ENCODE measurements at regions not wholly inside any gene's neighbourhood (a gene's known extent, or its start where the extent isn't known, plus 50 kb on each side); places are given as distances from the start of the nearest gene placed in this dataset.

DNA sequence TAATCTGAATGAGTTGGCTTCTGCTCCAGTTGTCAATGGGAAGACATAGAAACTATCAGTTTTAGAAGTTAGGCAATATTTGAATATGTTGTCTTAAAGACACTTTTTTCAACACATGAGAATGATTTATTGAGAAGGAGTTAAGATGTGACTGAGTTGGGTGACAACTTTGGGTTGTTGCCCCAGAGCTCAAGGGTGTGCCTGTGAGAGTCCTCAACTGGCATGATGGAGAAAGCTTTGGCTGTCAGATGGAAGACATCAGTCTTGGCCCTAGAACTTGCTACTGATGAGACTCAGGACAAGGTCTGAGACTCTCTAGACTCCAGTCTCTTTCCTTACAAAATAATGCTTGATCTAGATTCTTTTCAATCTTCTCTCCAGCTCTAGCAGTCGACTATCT lies 69.0 kb upstream of the CTAGE1 start:
- no peaks in the 10 kb centered on the region for H3K36me3 Mint-ChIP-seq (ENCODE audit: low read depth)
- H3K27me3 Mint-ChIP-seq: no peaks in the 10 kb centered on the region
- no peak overlapping the region for H3K4me3 Mint-ChIP-seq
- peaks cover 9% of the 10 kb centered on the region for H3K9me3 Mint-ChIP-seq
- no peaks in the 10 kb centered on the region for H3K4me1 Mint-ChIP-seq (ENCODE audit: low read depth)
- intact Hi-C loops (cut with micrococcal nuclease): no loop called here
- no peak overlapping the region for H3K27ac Mint-ChIP-seq

DNA sequence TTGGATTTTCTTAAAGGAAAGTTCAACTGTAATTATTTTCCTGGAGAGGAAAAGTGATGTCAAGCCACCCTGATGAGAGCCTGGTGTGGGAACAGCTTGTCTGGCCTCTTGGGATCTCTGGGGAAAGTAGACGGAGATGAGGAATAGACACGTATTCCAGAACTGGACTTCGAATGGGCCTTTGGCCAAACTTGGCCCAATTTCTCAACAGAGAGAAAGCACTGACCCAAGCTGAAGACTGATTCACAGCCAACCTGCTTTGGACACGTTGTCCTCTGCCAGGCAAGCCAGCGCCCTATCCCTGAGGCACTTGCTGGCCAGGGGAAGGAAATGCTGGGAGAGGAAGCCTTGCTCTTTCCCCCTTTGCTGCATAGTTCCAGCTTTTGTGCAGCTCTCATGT lies 70.8 kb upstream of the CTAGE1 start:
- Mint-ChIP-seq H3K36me3 (ENCODE audit: low read depth) (no peaks in the 10 kb centered on the region), H3K9me3 (peaks cover 9% of the 10 kb centered on the region), H3K27me3 (no peaks in the 10 kb centered on the region), H3K4me3 (no peak overlapping the region), H3K4me1 (ENCODE audit: low read depth) (no peaks in the 10 kb centered on the region), H3K27ac (no peak overlapping the region)
- intact Hi-C loops (cut with micrococcal nuclease): no loop called here

DNA sequence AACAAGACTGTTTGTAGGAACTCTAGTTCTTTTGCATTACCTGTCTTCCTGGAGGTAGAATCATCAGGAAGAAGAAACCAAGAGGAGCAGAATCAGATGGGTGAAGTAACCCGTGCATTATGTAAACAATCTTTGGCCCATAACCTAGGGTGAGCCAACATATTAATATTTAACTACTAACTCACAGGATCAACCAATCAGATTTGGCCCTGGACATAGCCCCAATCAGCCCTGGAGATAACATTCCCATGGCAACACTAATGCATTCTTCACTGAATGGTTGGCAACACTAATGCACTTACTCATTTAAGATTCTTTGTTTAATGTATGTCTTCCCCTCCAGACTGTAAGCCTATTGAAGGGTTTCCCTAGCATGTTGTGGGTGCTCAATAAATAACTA lies 72.0 kb upstream of the CTAGE1 start:
- Mint-ChIP-seq H3K27ac (no peak overlapping the region), H3K4me1 (ENCODE audit: low read depth) (no peaks in the 10 kb centered on the region), H3K27me3 (no peaks in the 10 kb centered on the region), H3K9me3 (peaks cover 9% of the 10 kb centered on the region), H3K4me3 (no peak overlapping the region), H3K36me3 (ENCODE audit: low read depth) (no peaks in the 10 kb centered on the region)
- intact Hi-C loops (cut with micrococcal nuclease): no loop called here

DNA sequence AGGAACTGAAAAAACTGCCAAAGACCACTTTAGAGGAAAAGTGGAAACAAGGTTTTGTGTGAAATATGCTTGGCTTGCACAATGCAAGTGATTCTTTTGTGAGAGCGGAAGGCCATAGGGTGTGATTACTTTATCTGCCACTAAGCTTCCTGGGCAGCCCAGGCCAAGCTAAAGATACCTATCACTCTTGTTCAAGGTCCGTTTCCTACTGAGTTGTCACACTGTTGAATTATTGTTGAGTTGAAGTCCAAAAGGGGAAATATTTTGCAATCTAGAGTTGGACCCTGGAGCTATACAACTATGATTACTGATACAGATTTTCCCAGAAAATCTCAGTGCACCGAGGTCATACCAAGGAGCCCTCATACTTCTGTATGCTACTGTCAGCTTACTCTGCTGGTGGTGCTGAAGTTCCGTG lies 72.7 kb upstream of the CTAGE1 start:
- Mint-ChIP-seq H3K4me3 (no peak overlapping the region), H3K36me3 (ENCODE audit: low read depth) (no peaks in the 10 kb centered on the region), H3K27me3 (no peaks in the 10 kb centered on the region), H3K9me3 (peaks cover 9% of the 10 kb centered on the region), H3K27ac (no peak overlapping the region), H3K4me1 (ENCODE audit: low read depth) (no peaks in the 10 kb centered on the region)
- intact Hi-C loops (cut with micrococcal nuclease): no loop called here

DNA sequence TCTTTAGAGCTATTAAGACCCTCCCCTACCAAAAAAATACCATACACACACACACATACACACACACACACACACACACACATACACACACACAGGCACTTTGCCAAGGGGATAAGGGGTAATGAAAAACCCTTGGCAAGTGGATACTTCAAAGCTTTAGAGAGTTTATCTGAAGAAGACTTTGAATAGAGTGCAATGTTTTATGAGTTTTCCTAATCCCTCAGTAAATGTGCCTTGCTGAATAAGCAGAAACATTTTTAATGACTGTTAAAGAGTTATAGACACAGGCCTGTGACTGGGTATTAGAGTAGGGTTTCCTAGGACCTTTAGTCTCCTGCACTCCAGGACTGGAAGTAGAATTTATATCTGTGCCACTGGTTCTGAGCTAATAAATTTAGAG lies 75.5 kb upstream of the CTAGE1 start:
- Mint-ChIP-seq H3K9me3 (peaks cover 23% of the 10 kb centered on the region), H3K36me3 (ENCODE audit: low read depth) (no peaks in the 10 kb centered on the region), H3K4me1 (ENCODE audit: low read depth) (no peaks in the 10 kb centered on the region), H3K27me3 (no peaks in the 10 kb centered on the region), H3K4me3 (no peak overlapping the region), H3K27ac (no peak overlapping the region)
- intact Hi-C loops (cut with micrococcal nuclease): no loop called here

DNA sequence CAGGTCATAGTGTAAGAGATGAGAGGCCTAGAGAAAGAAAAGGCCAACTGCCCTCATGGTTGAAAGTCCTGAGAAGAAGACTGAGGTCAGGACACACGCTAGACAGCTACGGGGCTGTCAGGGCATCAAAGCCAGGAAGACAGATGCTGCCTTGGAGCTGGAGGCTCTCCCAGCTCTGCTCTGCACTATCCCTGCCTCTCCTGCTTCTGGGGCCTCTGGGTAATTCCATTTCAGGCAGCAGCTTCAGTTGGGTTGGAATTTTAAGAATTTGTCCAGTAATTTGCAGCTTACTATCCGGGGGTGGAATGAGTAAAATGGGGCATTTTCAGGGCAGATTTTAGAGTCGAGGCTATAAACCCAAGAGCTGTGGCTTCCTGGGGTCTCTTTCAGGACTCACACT lies 76.2 kb upstream of the CTAGE1 start:
- intact Hi-C loops (cut with micrococcal nuclease): no loop called here
- no peak overlapping the region for H3K27ac Mint-ChIP-seq
- H3K4me1 Mint-ChIP-seq (ENCODE audit: low read depth): no peaks in the 10 kb centered on the region
- H3K9me3 Mint-ChIP-seq: peaks cover 18% of the 10 kb centered on the region
- H3K36me3 Mint-ChIP-seq (ENCODE audit: low read depth): no peaks in the 10 kb centered on the region
- no peaks in the 10 kb centered on the region for H3K27me3 Mint-ChIP-seq
- H3K4me3 Mint-ChIP-seq: no peak overlapping the region

DNA sequence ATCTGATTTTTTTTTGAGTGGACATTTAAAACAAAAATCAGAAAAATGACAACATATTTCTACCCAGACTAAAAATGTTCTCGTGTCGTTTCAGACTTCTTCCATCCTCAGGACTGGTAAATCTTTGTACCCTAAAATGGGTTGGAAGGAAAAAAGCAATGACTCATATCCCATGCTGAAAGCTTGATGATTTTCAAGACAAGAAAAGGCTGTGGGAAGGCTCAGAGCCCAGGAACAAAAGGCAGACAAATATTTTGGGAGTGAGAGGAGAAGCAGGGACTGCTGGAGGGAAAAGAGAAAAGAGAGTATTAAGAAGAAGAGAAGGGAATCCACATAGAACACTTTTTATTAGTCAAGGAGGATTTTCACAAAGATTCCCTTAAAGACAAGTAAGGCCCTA lies 77.1 kb upstream of the CTAGE1 start:
- H3K27me3 Mint-ChIP-seq: no peaks in the 10 kb centered on the region
- intact Hi-C loops (cut with micrococcal nuclease): no loop called here

DNA sequence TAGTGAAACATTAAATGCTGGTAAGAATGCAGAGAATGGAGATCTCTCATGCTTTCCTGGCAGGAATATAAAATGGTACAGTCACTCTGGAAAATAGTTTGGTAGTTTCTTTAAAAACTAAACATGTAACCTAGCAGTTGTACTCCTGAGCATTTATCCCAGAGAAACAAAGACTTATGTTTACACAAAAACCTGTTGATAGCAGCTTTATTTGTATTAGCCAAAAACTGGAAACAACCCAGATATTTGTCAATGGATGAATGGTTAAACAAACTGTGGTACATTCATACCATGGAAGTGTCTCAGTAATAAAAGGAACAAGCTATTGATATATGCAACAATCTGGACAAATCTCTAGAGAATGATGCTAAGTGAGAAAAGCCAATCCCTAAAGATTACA lies 81.7 kb upstream of the CTAGE1 start:
- intact Hi-C loops (cut with micrococcal nuclease): no loop called here
- H3K27ac Mint-ChIP-seq: no peak overlapping the region
- H3K27me3 Mint-ChIP-seq: no peaks in the 10 kb centered on the region
- no peaks in the 10 kb centered on the region for H3K36me3 Mint-ChIP-seq (ENCODE audit: low read depth)
- H3K4me1 Mint-ChIP-seq (ENCODE audit: low read depth): no peaks in the 10 kb centered on the region
- peaks cover 14% of the 10 kb centered on the region for H3K9me3 Mint-ChIP-seq
- no peak overlapping the region for H3K4me3 Mint-ChIP-seq

More for the DNA sequence above, 77.1 kb upstream of the CTAGE1 start:
- Mint-ChIP-seq H3K36me3 (ENCODE audit: low read depth) (no peaks in the 10 kb centered on the region), H3K9me3 (peaks cover 14% of the 10 kb centered on the region), H3K27ac (no peak overlapping the region), H3K4me3 (no peak overlapping the region), H3K4me1 (ENCODE audit: low read depth) (no peaks in the 10 kb centered on the region)

DNA sequence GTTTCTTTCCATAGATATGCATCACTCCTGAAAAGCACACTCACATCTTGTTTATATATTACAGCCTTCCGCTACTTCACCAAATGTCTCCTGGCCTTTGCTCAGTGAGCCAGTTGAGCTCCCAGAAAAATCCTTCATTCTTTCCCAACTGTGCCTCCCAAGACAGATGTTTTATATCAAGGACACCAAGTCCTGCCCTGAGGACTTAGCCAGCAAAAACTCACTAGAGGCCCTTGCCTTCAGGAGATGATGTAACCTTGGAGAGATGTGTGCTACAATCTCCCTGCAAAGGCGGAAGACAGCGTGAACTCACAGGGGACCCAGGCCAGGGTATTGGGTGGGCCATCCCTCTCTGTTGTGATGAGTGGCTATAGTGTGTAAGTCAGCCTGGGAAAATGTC lies 86.1 kb upstream of the CTAGE1 start:
- no peaks in the 10 kb centered on the region for H3K27me3 Mint-ChIP-seq
- intact Hi-C loops (cut with micrococcal nuclease): no loop called here
- no peak overlapping the region for H3K27ac Mint-ChIP-seq
- H3K4me3 Mint-ChIP-seq: no peak overlapping the region
- H3K4me1 Mint-ChIP-seq (ENCODE audit: low read depth): no peaks in the 10 kb centered on the region
- no peaks in the 10 kb centered on the region for H3K36me3 Mint-ChIP-seq (ENCODE audit: low read depth)
- H3K9me3 Mint-ChIP-seq: no peaks in the 10 kb centered on the region

DNA sequence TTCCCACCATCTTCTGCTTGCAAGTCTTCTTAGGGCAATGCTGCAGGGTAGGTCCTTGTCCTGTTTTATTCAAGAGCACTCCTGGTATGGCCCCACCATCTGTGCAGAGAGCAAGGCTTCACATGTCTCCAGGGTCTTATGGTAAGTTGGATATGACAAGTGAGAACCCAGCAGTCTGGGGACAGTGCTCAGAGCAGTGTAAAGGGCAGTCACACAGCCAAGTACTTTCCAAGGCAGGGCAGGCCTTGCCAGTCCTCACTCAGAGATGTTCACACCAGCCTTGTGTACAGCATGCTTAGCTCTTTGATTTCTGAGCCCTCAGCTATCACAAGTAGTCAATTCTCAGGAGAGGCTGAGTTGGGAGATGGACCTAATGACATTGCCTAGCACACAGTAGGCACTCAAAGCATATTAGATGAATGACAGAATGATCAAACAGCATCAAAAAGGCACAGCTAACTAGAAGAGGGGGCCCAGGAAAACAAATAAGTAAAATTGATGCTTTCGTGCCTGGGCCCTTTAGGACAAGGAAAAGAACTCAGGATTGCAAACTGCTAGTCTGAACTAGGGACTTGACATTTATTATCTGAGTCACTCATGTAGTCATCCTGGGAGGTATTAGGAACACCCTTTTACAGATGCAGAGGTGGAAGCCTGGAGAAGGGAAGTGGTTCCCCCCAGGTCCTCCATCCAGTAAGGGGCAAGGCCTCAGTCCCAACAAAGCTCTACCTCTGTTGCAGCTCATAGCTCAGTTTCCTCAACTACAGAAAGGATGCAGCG lies 86.7 kb upstream of the CTAGE1 start:
- H3K27me3 Mint-ChIP-seq: no peaks in the 10 kb centered on the region
- no peaks in the 10 kb centered on the region for H3K36me3 Mint-ChIP-seq (ENCODE audit: low read depth)
- no peak overlapping the region for H3K27ac Mint-ChIP-seq
- no peaks in the 10 kb centered on the region for H3K9me3 Mint-ChIP-seq
- intact Hi-C loops (cut with micrococcal nuclease): no loop called here
- H3K4me1 Mint-ChIP-seq (ENCODE audit: low read depth): no peaks in the 10 kb centered on the region
- no peak overlapping the region for H3K4me3 Mint-ChIP-seq

DNA sequence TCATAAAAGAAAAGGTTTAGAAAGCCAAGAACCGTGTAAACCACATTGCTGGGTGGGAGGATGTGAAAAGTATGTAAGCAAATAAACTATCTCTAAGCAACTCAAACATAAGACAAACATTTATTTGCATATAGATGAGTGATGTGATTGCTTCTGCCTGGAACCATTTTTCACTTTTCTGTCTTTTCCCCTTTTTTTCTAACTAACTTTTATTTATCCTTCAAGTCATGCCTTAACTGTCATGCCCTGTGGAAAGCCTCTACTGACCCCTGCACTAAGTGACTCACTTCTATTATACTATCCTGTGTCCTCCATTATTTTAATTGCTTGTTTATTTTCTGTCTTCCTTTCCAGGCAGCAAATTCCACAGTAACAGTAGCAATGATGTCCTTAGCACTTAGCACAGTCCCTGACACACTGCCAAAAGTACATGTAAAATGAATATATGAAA lies 87.5 kb upstream of the CTAGE1 start:
- Mint-ChIP-seq H3K36me3 (ENCODE audit: low read depth) (no peaks in the 10 kb centered on the region), H3K27ac (no peak overlapping the region), H3K27me3 (no peaks in the 10 kb centered on the region), H3K9me3 (no peaks in the 10 kb centered on the region), H3K4me1 (ENCODE audit: low read depth) (no peaks in the 10 kb centered on the region), H3K4me3 (no peak overlapping the region)
- intact Hi-C loops (cut with micrococcal nuclease): no loop called here

DNA sequence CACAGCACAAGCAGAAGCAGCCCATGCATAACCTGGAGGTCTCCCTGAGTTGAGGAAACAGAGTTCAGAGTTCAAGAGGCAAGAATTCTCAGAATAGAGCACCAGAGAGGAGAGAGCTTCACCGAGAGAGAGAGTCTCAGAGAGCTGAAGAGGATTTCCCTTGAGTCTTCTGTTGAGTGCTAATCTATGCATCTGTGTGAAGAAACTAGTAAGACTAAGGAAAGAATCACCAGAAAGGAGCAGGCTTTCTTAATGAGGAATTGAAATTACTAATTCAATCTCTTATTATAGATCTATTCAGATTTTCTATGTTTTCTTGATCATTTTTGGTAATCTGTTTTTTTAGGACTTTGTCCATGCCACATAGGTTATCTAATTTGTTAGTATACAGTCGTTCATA lies 89.3 kb upstream of the CTAGE1 start:
- no peaks in the 10 kb centered on the region for H3K27me3 Mint-ChIP-seq
- no peaks in the 10 kb centered on the region for H3K4me1 Mint-ChIP-seq (ENCODE audit: low read depth)
- no peaks in the 10 kb centered on the region for H3K9me3 Mint-ChIP-seq
- intact Hi-C loops (cut with micrococcal nuclease): no loop called here
- no peak overlapping the region for H3K4me3 Mint-ChIP-seq
- H3K36me3 Mint-ChIP-seq (ENCODE audit: low read depth): no peaks in the 10 kb centered on the region
- no peak overlapping the region for H3K27ac Mint-ChIP-seq

DNA sequence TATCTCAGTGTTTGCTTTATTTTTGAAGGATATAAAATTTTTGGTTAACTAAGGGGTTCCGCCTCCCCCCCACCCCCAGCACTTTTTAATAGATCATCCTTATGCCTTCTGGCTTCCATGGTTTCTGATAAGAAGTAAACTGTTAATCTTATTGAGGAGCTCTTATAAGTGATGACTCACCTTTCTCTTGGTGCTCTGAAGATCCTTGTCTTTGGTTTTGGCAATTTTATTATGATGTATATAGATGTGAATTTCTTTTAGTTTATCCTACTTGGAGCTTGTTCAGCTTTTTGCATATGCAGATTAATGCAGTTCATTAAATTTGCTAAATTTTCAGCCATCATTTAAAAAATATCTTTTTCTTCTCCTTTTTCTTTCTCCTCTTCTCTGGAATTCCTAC lies 91.7 kb upstream of the CTAGE1 start:
- intact Hi-C loops (cut with micrococcal nuclease): no loop called here
- H3K4me1 Mint-ChIP-seq (ENCODE audit: low read depth): no peaks in the 10 kb centered on the region
- no peak overlapping the region for H3K4me3 Mint-ChIP-seq
- H3K36me3 Mint-ChIP-seq (ENCODE audit: low read depth): no peaks in the 10 kb centered on the region
- H3K27me3 Mint-ChIP-seq: no peaks in the 10 kb centered on the region
- H3K9me3 Mint-ChIP-seq: no peaks in the 10 kb centered on the region
- H3K27ac Mint-ChIP-seq: no peak overlapping the region

DNA sequence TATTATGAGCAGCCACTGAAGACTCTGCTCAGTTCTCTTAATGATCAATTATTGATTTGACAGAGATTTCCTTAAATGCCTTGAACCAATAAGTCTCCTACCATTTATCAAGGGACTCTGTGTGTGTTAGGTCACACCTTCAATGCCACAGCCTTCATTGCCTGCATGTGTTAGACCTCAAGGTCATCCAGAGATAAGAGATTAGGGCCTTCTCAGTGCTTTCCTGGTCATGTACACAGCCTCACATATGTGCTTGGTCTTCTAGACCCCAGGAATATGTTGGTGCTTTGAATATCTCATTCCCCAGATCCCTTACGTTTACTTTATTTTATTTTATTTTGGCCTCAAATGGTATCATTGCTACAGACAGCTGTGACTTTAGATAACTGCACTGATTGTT lies 93.0 kb upstream of the CTAGE1 start:
- H3K9me3 Mint-ChIP-seq: no peaks in the 10 kb centered on the region
- H3K27me3 Mint-ChIP-seq: no peaks in the 10 kb centered on the region
- H3K36me3 Mint-ChIP-seq (ENCODE audit: low read depth): no peaks in the 10 kb centered on the region
- no peaks in the 10 kb centered on the region for H3K4me1 Mint-ChIP-seq (ENCODE audit: low read depth)
- no peak overlapping the region for H3K4me3 Mint-ChIP-seq
- no peak overlapping the region for H3K27ac Mint-ChIP-seq
- intact Hi-C loops (cut with micrococcal nuclease): loop anchor here (10.0 kb wide), 1 partner anchor 56 kb away; no protein-coding TSS in a partner anchor
